Sigmoid colon (tissue), 4 donors: ENCODE measurements at regions not wholly inside any gene's neighbourhood (a gene's known extent, or its start where the extent isn't known, plus 50 kb on each side); places are given as distances from the start of the nearest gene placed in this dataset.

Experiments
- EP300 ChIP-seq, 4 donors: sonication (generic); formaldehyde crosslinking; IDR thresholded peaks; one replicate each; pipeline ENCODE4 v1.6.1; 2017; ENCODE audit warnings: antibody characterized with exemption in 4 of 4
- POLR2AphosphoS5 ChIP-seq, 4 donors: sonication (generic); formaldehyde crosslinking; IDR thresholded peaks; one replicate each; pipeline ENCODE4 v1.6.1; 2017; ENCODE audit warnings: antibody characterized with exemption in 4 of 4
- TF ChIP-seq, protein P1 (sequence below), 4 experiments: fragments of 450-650 bp in 3 of 4; fragments of 200-600 bp in 1 of 4; IDR thresholded peaks; one replicate each; pipeline ENCODE4 v1.5.1; 2016 to 2019; ENCODE audit warnings: antibody characterized with exemption in 4 of 4, mild to moderate bottlenecking in 3 of 4, moderate library complexity in 2 of 4

DNA sequence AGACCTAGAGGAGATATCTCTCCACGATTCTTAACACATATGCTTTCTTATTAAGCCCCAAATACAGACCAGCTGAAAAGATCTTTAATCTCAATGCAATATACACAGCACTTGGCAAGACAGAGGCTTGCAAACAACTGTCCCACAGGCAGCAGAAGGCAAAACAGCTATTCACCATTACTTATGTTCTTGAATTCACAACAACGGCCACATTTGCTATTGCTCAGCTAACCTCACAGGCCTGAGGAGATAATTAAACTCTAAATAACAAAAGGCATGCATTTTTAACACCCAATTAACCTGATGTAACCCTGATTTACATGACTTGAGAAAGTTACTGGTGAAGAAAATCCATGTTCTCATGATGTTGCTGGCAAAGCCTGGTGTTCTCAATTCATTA, 216.4 kb downstream of the CRPPA start:
- TF ChIP-seq, protein P1, sequence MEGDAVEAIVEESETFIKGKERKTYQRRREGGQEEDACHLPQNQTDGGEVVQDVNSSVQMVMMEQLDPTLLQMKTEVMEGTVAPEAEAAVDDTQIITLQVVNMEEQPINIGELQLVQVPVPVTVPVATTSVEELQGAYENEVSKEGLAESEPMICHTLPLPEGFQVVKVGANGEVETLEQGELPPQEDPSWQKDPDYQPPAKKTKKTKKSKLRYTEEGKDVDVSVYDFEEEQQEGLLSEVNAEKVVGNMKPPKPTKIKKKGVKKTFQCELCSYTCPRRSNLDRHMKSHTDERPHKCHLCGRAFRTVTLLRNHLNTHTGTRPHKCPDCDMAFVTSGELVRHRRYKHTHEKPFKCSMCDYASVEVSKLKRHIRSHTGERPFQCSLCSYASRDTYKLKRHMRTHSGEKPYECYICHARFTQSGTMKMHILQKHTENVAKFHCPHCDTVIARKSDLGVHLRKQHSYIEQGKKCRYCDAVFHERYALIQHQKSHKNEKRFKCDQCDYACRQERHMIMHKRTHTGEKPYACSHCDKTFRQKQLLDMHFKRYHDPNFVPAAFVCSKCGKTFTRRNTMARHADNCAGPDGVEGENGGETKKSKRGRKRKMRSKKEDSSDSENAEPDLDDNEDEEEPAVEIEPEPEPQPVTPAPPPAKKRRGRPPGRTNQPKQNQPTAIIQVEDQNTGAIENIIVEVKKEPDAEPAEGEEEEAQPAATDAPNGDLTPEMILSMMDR (IDR thresholded peaks at IDR 0.05) = no peak
- TF ChIP-seq EP300 (IDR thresholded peaks at IDR 0.05) = no peak
- TF ChIP-seq POLR2AphosphoS5 (IDR thresholded peaks at IDR 0.05) = no peak
